ENCODE measurements at regions not wholly inside any gene's neighbourhood (a gene's known extent, or its start where the extent isn't known, plus 50 kb on each side); places are given as distances from the start of the nearest gene placed in this dataset.
A peak's percentile ranks its signal among the peaks of the same experiment; 100 is the strongest.

DNA sequence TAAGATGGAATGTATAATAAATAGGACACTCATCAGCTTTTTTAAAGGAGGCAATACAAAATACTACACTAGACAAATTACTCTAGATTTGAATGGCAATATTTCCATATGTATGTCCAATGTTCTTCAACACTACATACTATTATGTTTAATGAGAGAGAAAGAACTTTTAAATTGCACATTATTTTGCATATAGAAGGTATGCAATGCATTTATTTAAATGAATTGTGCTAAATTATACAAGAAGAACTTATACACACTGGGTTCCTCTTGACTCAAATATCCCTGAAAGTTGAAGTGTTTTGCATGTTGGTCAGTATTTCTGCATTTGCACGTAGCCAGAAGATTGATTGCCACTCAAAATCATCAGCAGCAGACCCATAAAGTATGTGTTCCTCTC, 839.6 kb downstream of the ADGRL2 start:
- no peak for TF ChIP-seq CTCF (IDR thresholded peaks at IDR 0.05; ENCODE audit: extremely low read depth, low read depth, low read length)
- Histone ChIP-seq H3K4me1 (ENCODE audit: insufficient read depth, low read length) (no peaks in the 10 kb centered on the region), H3K4me3 (ENCODE audit: insufficient read depth, low read length) (no peak overlapping the region), H3K27ac (ENCODE audit: low read depth, low read length) (no peak overlapping the region), H3K4me2 (ENCODE audit: insufficient read depth, low read length) (no peak overlapping the region), H3K9me3 (ENCODE audit: low read depth, low read length) (no peaks in the 10 kb centered on the region), H2AFZ (ENCODE audit: low read length) (no peak overlapping the region), H3K79me2 (ENCODE audit: insufficient read depth, low read length) (no peaks in the 10 kb centered on the region), H3K36me3 (ENCODE audit: insufficient read depth, low read length) (no peaks in the 10 kb centered on the region), H4K20me1 (ENCODE audit: insufficient read depth, low read length) (no peaks in the 10 kb centered on the region), H3K27me3 (ENCODE audit: insufficient read depth, low read length) (no peaks in the 10 kb centered on the region)
- peak; percentile 8 for DNase-seq (ENCODE audit: insufficient read length, low spot score, missing footprints)

DNA sequence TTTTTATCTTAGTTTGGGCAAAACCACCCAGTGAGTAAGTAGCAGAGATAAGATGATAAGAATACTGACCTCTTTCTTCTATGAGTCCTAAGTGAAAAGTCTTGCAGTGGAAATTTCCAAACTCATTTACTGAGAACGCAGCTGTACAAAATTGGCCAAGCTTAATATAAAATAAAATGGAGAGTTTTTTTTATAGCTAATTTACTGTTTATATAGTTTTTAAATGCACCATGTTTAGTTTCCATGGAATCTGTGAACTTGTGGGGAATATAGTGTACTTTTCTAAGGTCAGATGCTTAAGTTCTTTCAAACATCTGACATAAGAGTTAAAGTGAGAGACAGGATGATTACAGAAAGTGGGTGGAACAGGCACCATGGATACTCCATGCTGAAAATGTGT, 833.5 kb downstream of the ADGRL2 start:
- peaks cover 2% of the 10 kb centered on the region for H3K9me3 ChIP-seq (ENCODE audit: low read depth, low read length)

DNA sequence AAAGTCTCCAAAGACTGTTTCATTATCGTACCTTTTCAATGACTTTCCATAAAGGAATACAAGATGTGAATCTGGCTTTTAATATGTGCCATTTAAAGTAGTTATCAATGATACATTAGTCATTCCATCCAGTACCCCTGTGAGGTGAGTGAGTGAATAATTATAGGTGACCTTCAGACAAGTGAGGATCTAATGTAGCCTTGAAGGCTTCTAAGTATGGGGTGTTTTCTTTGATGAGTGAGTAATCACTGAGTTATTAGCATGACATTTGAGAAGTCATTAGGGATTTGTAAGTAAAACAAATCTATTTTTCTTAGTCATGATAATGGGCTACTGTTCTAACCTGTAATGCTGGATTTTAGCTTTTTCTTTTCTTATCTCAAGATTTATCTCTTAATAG, 831.4 kb downstream of the ADGRL2 start:
- Histone ChIP-seq H3K4me1 (ENCODE audit: insufficient read depth, low read length) (no peaks in the 10 kb centered on the region), H3K27ac (ENCODE audit: low read depth, low read length) (no peak overlapping the region), H3K9me3 (ENCODE audit: low read depth, low read length) (peaks cover 2% of the 10 kb centered on the region)

More for the DNA sequence above, 833.5 kb downstream of the ADGRL2 start:
- Histone ChIP-seq H2AFZ (ENCODE audit: low read length) (no peak overlapping the region), H3K79me2 (ENCODE audit: insufficient read depth, low read length) (no peaks in the 10 kb centered on the region), H4K20me1 (ENCODE audit: insufficient read depth, low read length) (no peaks in the 10 kb centered on the region), H3K4me1 (ENCODE audit: insufficient read depth, low read length) (no peaks in the 10 kb centered on the region), H3K4me2 (ENCODE audit: insufficient read depth, low read length) (no peak overlapping the region), H3K4me3 (ENCODE audit: insufficient read depth, low read length) (no peak overlapping the region), H3K27me3 (ENCODE audit: insufficient read depth, low read length) (no peaks in the 10 kb centered on the region), H3K36me3 (ENCODE audit: insufficient read depth, low read length) (no peaks in the 10 kb centered on the region), H3K27ac (ENCODE audit: low read depth, low read length) (no peak overlapping the region)
- TF ChIP-seq CTCF (IDR thresholded peaks at IDR 0.05; ENCODE audit: extremely low read depth, low read depth, low read length): no peak
- DNase-seq (ENCODE audit: insufficient read length, low spot score, missing footprints): no peak

GRCh38 chr1:82628887-82629286, 828.2 kb downstream of the ADGRL2 start:
- Histone ChIP-seq H4K20me1 (ENCODE audit: insufficient read depth, low read length) (no peaks in the 10 kb centered on the region), H3K27ac (ENCODE audit: low read depth, low read length) (no peak overlapping the region), H3K4me1 (ENCODE audit: insufficient read depth, low read length) (no peaks in the 10 kb centered on the region), H3K9me3 (ENCODE audit: low read depth, low read length) (peaks cover 2% of the 10 kb centered on the region), H3K79me2 (ENCODE audit: insufficient read depth, low read length) (no peaks in the 10 kb centered on the region), H3K4me2 (ENCODE audit: insufficient read depth, low read length) (no peak overlapping the region), H3K4me3 (ENCODE audit: insufficient read depth, low read length) (no peak overlapping the region), H3K36me3 (ENCODE audit: insufficient read depth, low read length) (no peaks in the 10 kb centered on the region), H3K27me3 (ENCODE audit: insufficient read depth, low read length) (no peaks in the 10 kb centered on the region), H2AFZ (ENCODE audit: low read length) (no peak overlapping the region)
- TF ChIP-seq CTCF (IDR thresholded peaks at IDR 0.05; ENCODE audit: extremely low read depth, low read depth, low read length): no peak
- DNase-seq (ENCODE audit: insufficient read length, low spot score, missing footprints): no peak

More for the DNA sequence above, 831.4 kb downstream of the ADGRL2 start:
- Histone ChIP-seq H3K4me3 (ENCODE audit: insufficient read depth, low read length) (no peak overlapping the region), H3K79me2 (ENCODE audit: insufficient read depth, low read length) (no peaks in the 10 kb centered on the region), H4K20me1 (ENCODE audit: insufficient read depth, low read length) (no peaks in the 10 kb centered on the region), H3K27me3 (ENCODE audit: insufficient read depth, low read length) (no peaks in the 10 kb centered on the region), H3K4me2 (ENCODE audit: insufficient read depth, low read length) (no peak overlapping the region), H2AFZ (ENCODE audit: low read length) (no peak overlapping the region), H3K36me3 (ENCODE audit: insufficient read depth, low read length) (no peaks in the 10 kb centered on the region)
- peak; percentile 6 for DNase-seq (ENCODE audit: insufficient read length, low spot score, missing footprints)
- TF ChIP-seq CTCF (IDR thresholded peaks at IDR 0.05; ENCODE audit: extremely low read depth, low read depth, low read length): no peak
